Astrocyte (in vitro differentiated cells and primary cell): ENCODE measurements at regions not wholly inside any gene's neighbourhood (a gene's known extent, or its start where the extent isn't known, plus 50 kb on each side); places are given as distances from the start of the nearest gene placed in this dataset.

ENCODE experiments used
- EZH2 ChIP-seq: IDR thresholded peaks from 2 replicates; pipeline ENCODE4 v1.6.1; 2012; ENCODE audit warnings: mild to moderate bottlenecking, low read length, inconsistent platforms; ENCODE audit not compliant: insufficient read depth
- TF ChIP-seq, protein P1 (sequence below): IDR thresholded peaks from 2 replicates; pipeline ENCODE4 v1.5.1; 2011; ENCODE audit warnings: low read depth, mild to moderate bottlenecking, inconsistent platforms, low read length, moderate library complexity; ENCODE audit not compliant: insufficient read depth

DNA sequence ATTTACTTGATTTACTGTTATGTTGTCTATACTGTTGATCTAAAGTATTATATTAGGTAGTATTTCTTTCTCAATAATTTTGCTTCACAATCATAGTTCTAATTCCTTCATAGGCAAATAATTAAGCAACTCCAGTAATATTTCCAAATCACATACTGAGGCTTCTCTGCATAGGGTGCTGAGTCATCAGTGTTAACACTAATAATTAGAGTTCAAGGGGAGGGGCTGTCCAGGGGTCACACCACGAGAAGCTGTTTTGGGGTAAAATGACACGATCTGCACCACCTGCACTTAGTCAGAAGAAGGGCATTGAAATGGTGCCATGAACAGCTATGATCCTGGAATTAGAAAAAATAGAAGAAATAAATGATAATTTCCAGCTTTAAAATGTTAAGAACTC, 1230.9 kb upstream of the SLC10A2 start:
- TF ChIP-seq, protein P1, sequence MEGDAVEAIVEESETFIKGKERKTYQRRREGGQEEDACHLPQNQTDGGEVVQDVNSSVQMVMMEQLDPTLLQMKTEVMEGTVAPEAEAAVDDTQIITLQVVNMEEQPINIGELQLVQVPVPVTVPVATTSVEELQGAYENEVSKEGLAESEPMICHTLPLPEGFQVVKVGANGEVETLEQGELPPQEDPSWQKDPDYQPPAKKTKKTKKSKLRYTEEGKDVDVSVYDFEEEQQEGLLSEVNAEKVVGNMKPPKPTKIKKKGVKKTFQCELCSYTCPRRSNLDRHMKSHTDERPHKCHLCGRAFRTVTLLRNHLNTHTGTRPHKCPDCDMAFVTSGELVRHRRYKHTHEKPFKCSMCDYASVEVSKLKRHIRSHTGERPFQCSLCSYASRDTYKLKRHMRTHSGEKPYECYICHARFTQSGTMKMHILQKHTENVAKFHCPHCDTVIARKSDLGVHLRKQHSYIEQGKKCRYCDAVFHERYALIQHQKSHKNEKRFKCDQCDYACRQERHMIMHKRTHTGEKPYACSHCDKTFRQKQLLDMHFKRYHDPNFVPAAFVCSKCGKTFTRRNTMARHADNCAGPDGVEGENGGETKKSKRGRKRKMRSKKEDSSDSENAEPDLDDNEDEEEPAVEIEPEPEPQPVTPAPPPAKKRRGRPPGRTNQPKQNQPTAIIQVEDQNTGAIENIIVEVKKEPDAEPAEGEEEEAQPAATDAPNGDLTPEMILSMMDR = no peak
- TF ChIP-seq EZH2 = no peak
